DOHH2 (cell line): ENCODE measurements at regions not wholly inside any gene's neighbourhood (a gene's known extent, or its start where the extent isn't known, plus 50 kb on each side); places are given as distances from the start of the nearest gene placed in this dataset.

ENCODE experiments used
- H3F3A ChIP-seq: fragments of 200-600 bp; sonication (generic), shearing (Covaris generic); 2 replicates; pipeline ENCODE4 v1.6.0; 2016; ENCODE audit warnings: antibody characterized with exemption, mild to moderate bottlenecking; ENCODE audit not compliant: control insufficient read depth, insufficient read depth
- H3K27ac ChIP-seq: fragments of 200-600 bp; sonication (generic); 2 replicates; pipeline ENCODE4 v1.5.1; 2014; ENCODE audit warnings: low read depth, mild to moderate bottlenecking, low read length, moderate library complexity
- H3K27me3 ChIP-seq: fragments of 200-600 bp; sonication (generic); 2 replicates; pipeline ENCODE4 v1.6.1; 2014; ENCODE audit warnings: mild to moderate bottlenecking, low read length, mixed read lengths; ENCODE audit not compliant: control insufficient read depth
- H3K36me3 ChIP-seq: fragments of 200-600 bp; sonication (generic); 2 replicates; pipeline ENCODE4 v1.6.1; 2014; ENCODE audit warnings: mild to moderate bottlenecking, low read length, moderate library complexity, mixed read lengths; ENCODE audit not compliant: control insufficient read depth
- H3K4me1 ChIP-seq: fragments of 200-600 bp; sonication (generic); 2 replicates; pipeline ENCODE4 v1.6.1; 2014; ENCODE audit warnings: mild to moderate bottlenecking, low read length, mixed read lengths; ENCODE audit not compliant: control insufficient read depth
- H3K4me2 ChIP-seq: fragments of 200-600 bp; sonication (generic); 2 replicates; pipeline ENCODE4 v1.6.0; 2014; ENCODE audit warnings: mild to moderate bottlenecking, low read length, moderate library complexity
- H3K4me3 ChIP-seq: fragments of 200-600 bp; sonication (generic); 2 replicates; pipeline ENCODE4 v1.5.1; 2014; ENCODE audit warnings: mild to moderate bottlenecking, low read length, mixed read lengths
- H3K79me2 ChIP-seq: fragments of 200-600 bp; sonication (generic); 2 replicates; pipeline ENCODE4 v1.6.1; 2014; ENCODE audit warnings: mild to moderate bottlenecking, low read length, mixed read lengths; ENCODE audit not compliant: control insufficient read depth
- H3K9me2 ChIP-seq: fragments of 200-600 bp; sonication (generic); replicated peaks from 2 replicates; pipeline ENCODE4 v1.6.1; 2014; ENCODE audit warnings: mild to moderate bottlenecking, low read length, mixed read lengths; ENCODE audit not compliant: control insufficient read depth
- H3K9me3 ChIP-seq: fragments of 200-600 bp; sonication (generic); 2 replicates; pipeline ENCODE4 v1.6.1; 2014; ENCODE audit warnings: antibody characterized with exemption, low read length, mixed read lengths; ENCODE audit not compliant: control insufficient read depth, insufficient read depth
- H4K20me1 ChIP-seq: fragments of 200-600 bp; sonication (generic); 2 replicates; pipeline ENCODE4 v1.6.0; 2014; ENCODE audit warnings: low read depth, mild to moderate bottlenecking, antibody characterized with exemption, low read length, moderate library complexity; ENCODE audit not compliant: control insufficient read depth, insufficient read depth
- CTCF ChIP-seq: fragments of 200-600 bp; sonication (generic); IDR thresholded peaks from one replicate; pipeline ENCODE4 v1.5.1; 2014; ENCODE audit warnings: antibody characterized with exemption, mild to moderate bottlenecking, low read depth, low read length; ENCODE audit not compliant: poor library complexity, severe bottlenecking
- EZH2phosphoT487 ChIP-seq: fragments of 200-600 bp; sonication (generic); IDR thresholded peaks from 2 replicates; pipeline ENCODE4 v1.6.1; 2017; ENCODE audit warnings: borderline replicate concordance, mild to moderate bottlenecking, antibody characterized with exemption, low read length, moderate library complexity, mixed read lengths

DNA sequence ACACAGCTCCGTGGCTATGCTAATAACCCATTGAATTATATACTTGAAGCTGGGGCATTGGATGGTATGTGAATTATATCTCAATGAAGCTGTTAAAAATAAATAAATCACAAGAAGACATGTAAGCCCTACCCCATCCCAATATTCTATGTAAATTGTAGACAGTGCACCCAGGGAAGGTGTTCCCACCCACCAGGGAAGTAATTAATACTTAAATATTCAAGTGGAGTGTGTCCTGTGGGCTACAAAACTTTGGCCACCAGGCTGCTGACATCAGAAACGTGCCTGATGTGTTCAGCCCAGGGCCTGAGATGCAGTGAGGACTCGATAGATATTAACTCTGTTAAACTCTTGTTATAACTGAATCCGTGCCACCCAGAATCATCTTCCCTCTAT is 240.4 kb upstream of the RREB1 start:
- no peaks in the 10 kb centered on the region for H3K79me2 ChIP-seq
- TF ChIP-seq CTCF, result no peak
- no peak for TF ChIP-seq EZH2phosphoT487
- H3K27me3 ChIP-seq, result peaks cover 5% of the 10 kb centered on the region; the same call in 1 of the 2 replicates
- H3K4me3 ChIP-seq, result no peak overlapping the region
- no peak overlapping the region for H3K27ac ChIP-seq
- H4K20me1 ChIP-seq, result no peaks in the 10 kb centered on the region
- H3K4me2 ChIP-seq, result no peak overlapping the region
- no peaks in the 10 kb centered on the region for H3K4me1 ChIP-seq
- no peaks in the 10 kb centered on the region for H3K9me2 ChIP-seq
- H3K9me3 ChIP-seq, result no peaks in the 10 kb centered on the region
- no peaks in the 10 kb centered on the region for H3K36me3 ChIP-seq
- H3F3A ChIP-seq, result no peaks in the 10 kb centered on the region

- Histone ChIP-seq H3K4me2 (no peak overlapping the region), H3K4me3 (no peak overlapping the region), H3K36me3 (no peaks in the 10 kb centered on the region), H3K27me3 (peaks cover 5% of the 10 kb centered on the region; the same call in 1 of the 2 replicates), H3K9me3 (no peaks in the 10 kb centered on the region), H3F3A (no peaks in the 10 kb centered on the region), H3K27ac (no peak overlapping the region), H4K20me1 (no peaks in the 10 kb centered on the region), H3K4me1 (no peaks in the 10 kb centered on the region), H3K9me2 (no peaks in the 10 kb centered on the region), H3K79me2 (no peaks in the 10 kb centered on the region)
- TF ChIP-seq EZH2phosphoT487 (no peak), CTCF (no peak)
Observed at GRCh38 chr6:6869094-6869493, 238.7 kb upstream of the RREB1 start.

- Histone ChIP-seq H3K27ac (no peak overlapping the region), H3K4me1 (no peaks in the 10 kb centered on the region), H3K4me3 (no peak overlapping the region), H3K79me2 (no peaks in the 10 kb centered on the region), H3K9me2 (no peaks in the 10 kb centered on the region), H4K20me1 (no peaks in the 10 kb centered on the region), H3K36me3 (no peaks in the 10 kb centered on the region), H3K9me3 (no peaks in the 10 kb centered on the region), H3F3A (no peaks in the 10 kb centered on the region), H3K4me2 (no peak overlapping the region), H3K27me3 (peaks cover 5% of the 10 kb centered on the region; the same call in 1 of the 2 replicates)
- TF ChIP-seq CTCF (no peak), EZH2phosphoT487 (no peak)
Observed at GRCh38 chr6:6870921-6871320, 236.8 kb upstream of the RREB1 start.
